ENCODE measurements at regions not wholly inside any gene's neighbourhood (a gene's known extent, or its start where the extent isn't known, plus 50 kb on each side); places are given as distances from the start of the nearest gene placed in this dataset.

DNA sequence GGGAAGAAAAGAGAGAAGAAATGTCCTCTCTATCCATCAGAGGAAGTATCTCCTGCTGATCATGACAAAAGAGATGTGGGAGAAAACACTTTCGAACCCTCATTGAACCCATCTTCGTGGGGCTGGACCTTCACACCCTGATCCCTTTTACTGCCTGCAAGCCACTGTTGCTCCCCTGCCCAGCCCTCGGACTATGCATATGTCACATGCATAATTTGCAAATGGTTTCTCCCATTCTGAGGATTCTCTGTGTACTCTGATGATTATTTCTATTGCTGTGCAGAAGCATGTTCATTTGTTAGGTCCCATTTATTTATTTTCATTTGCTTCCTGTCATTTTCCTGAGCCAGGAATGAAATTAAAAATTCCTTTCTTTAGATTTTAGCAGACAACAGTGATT lies 64.7 kb downstream of the DNAAF9 start:
- TF ChIP-seq, protein P1, sequence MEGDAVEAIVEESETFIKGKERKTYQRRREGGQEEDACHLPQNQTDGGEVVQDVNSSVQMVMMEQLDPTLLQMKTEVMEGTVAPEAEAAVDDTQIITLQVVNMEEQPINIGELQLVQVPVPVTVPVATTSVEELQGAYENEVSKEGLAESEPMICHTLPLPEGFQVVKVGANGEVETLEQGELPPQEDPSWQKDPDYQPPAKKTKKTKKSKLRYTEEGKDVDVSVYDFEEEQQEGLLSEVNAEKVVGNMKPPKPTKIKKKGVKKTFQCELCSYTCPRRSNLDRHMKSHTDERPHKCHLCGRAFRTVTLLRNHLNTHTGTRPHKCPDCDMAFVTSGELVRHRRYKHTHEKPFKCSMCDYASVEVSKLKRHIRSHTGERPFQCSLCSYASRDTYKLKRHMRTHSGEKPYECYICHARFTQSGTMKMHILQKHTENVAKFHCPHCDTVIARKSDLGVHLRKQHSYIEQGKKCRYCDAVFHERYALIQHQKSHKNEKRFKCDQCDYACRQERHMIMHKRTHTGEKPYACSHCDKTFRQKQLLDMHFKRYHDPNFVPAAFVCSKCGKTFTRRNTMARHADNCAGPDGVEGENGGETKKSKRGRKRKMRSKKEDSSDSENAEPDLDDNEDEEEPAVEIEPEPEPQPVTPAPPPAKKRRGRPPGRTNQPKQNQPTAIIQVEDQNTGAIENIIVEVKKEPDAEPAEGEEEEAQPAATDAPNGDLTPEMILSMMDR (conservative IDR thresholded peaks at IDR 0.05; ENCODE audit: low read length) = no peak
- TF ChIP-seq EZH2phosphoT487 (IDR thresholded peaks at IDR 0.05; ENCODE audit: borderline replicate concordance) = no peak
